ENCODE measurements at regions not wholly inside any gene's neighbourhood (a gene's known extent, or its start where the extent isn't known, plus 50 kb on each side); places are given as distances from the start of the nearest gene placed in this dataset.

GRCh38 chr10:43012578-43012977, 64.3 kb upstream of the RET start:
- DNase-seq, result no peak

GRCh38 chr10:43013065-43013464, 63.8 kb upstream of the RET start:
- DNase-seq, result no peak

- DNase-seq, result no peak
Measured at GRCh38 chr10:43024524-43024923, 52.3 kb upstream of the RET start.

GRCh38 chr10:43024942-43025700, 51.7 kb upstream of the RET start:
- no peak for DNase-seq

- DNase-seq, result no peak
Measured at GRCh38 chr10:43026039-43026973, 50.6 kb upstream of the RET start.

Measured in NCI-H774 (cell line).